LoVo (cell line): ENCODE measurements at regions not wholly inside any gene's neighbourhood (a gene's known extent, or its start where the extent isn't known, plus 50 kb on each side); places are given as distances from the start of the nearest gene placed in this dataset.
A peak's percentile ranks its signal among the peaks of the same experiment; 100 is the strongest.

ENCODE experiments used
- DNase-seq: peaks from one replicate; pipeline ENCODE4 v3.0.0-alpha.2; 2016; ENCODE audit warnings: low spot score

DNA sequence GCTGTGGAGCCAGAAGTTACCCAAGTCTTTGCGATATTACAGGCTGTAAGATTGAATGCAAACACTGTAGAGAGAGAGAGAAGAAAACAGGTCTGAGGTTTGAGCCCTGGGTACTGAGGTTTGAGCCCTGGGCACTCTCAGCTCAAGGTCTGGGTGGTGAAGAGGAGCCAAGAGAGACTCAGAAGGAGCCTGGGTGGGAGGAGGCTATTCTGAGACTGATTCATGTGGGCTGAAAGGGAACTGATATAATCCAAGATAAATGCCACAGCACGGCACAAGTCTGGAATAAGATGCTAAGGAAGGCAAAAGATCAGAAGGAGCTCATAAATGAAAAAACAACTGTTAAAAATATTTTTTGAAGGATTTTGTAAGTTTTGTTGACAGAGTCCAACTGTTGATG is 407.6 kb upstream of the HS6ST1 start:
- DNase-seq = no peak

DNA sequence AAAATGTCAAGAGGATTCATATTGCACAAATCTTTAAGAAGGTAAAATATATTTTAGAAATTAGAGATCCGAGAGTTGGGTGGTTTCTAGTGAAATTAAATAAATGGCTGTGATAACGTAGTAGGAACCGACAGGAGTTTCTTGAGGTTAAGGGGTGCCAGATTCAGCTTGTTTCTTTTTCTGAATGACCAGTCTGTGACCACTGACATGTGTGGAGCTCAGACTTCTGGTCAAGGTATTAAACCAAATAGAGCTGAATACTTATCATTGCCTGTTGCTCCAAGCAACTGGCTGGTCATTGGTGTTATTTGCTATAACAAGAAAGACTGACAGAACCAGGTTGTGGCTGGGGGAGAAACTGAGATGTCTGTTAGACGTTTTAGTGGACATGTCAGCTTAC is 408.2 kb upstream of the HS6ST1 start:
- no peak for DNase-seq

DNA sequence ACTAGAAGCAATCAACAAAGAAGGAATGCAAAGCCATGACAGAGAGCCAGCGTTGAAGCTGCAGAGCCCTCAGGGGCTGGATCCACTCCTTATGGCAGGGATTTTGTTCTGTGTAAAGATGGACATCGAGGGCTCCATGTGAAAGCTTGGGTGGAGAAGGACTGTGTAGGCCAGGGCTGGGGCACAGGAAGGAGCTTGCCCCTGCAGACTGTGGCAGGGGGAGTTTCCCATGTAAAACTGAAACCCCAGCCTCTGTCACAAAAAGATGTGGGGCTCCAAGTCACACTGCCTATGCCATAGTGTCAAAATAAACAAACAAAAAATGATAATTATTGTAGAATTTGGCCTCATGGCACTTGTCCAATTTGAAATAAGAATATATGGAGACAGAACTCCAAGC is 408.7 kb upstream of the HS6ST1 start:
- DNase-seq = no peak

DNA sequence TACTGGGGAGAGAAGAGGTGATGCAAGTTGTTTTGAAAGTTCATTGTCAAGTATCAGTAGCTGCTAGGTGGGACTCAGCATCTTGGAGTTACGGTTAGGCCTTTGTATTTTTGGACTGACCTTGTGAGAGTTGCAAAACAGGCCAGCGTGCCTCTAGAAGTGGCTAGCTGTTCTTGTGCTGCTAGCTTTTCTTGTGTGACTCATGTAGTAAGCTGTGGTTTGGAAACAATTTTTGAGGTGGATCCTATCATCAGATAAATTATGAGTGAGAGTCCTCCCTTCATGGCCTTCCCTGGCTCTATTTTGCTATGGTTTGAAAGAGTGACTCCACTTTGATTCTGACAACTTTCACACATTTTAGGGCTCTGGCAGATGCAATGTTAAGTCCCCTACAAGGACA is 409.2 kb upstream of the HS6ST1 start:
- DNase-seq = no peak

DNA sequence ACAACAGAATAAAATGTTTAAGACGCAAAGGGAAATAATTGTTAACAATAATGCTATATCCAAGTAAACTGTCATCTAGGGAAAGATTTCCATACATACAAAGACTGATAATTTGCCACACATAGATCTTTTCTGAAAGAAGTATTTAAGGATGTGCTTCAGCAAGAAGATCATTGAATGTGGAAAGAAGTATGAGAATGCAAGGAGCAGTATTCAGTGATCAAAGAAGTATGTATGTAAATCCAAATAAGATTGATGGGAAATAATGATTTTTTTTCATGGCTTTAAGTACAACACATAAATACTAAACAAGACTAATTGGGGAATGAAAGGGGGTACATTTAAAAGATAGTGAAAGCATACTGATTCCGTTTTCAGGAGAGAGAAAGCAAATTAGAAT is 410.4 kb upstream of the HS6ST1 start:
- no peak for DNase-seq

DNA sequence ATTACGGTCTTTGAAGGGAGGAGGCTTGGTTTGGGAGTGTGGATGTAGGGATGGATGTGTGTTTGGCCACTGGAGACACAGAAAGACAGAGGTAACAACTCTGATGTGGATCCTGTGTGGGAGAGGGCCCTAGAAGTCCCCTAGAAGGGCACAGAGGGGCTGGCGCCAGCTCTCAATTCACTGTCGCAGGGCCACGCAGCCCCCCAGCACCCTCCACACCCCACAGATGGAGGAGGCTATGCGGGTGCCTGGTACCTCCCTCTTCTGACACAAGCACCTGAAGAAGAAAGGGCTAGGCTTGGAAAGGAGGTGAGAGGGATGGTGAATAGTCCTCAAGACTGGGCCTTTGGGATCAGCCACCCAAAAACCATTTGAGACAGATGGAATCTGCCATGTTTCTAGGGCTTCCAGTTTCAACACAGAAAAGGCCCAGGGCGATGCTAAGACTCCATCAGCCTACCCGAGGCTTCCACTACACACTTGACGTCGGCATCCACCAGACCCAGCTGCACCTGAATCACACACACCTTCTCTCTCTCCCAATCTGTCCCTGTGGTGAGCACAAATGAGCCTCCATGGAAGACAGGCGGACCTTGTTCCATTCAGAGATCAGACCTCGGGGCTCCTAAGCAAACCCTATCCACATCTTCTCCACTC is 413.5 kb upstream of the HS6ST1 start:
- DNase-seq = no peak

DNA sequence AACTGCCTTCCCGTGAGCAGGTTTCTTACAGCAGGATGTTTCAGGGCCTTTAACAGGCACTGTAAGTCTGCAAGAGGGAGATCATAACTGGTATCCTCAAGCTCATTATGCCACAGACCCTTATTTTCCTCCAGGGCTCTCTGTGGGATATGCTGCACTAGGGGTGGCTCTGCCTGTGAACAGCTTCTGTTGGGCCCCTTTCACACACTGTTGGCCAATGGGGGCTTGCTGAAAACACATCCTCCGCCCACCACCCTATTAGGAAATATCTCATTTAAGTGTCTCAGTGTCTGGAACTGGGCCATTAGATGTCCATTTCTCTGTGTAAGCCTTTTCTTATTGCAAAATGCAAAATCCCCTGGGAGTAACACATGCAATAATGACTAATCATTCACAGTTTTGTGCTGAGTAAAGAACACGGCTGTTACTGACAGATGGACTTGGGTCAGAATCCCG is 414.3 kb upstream of the HS6ST1 start:
- no peak for DNase-seq

DNA sequence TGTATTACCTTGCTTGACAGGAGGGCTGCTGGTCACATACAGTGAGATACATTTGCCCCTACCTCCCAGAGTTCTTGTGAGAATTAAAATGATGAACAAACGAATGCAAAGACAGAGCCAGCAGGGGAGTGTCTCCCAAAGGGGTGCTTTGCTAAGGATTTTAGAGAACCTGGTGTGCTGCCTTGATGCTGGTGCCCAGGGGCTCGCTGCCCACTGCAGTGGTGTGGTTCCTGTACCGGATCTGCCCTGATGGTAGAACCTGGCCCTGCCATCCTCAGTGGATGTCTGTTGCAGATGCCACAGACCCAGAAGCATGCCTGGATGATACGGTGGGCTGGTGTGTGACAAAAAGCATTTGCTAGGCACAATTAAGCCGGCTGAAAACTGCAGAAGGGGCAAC is 414.8 kb upstream of the HS6ST1 start:
- no peak for DNase-seq

DNA sequence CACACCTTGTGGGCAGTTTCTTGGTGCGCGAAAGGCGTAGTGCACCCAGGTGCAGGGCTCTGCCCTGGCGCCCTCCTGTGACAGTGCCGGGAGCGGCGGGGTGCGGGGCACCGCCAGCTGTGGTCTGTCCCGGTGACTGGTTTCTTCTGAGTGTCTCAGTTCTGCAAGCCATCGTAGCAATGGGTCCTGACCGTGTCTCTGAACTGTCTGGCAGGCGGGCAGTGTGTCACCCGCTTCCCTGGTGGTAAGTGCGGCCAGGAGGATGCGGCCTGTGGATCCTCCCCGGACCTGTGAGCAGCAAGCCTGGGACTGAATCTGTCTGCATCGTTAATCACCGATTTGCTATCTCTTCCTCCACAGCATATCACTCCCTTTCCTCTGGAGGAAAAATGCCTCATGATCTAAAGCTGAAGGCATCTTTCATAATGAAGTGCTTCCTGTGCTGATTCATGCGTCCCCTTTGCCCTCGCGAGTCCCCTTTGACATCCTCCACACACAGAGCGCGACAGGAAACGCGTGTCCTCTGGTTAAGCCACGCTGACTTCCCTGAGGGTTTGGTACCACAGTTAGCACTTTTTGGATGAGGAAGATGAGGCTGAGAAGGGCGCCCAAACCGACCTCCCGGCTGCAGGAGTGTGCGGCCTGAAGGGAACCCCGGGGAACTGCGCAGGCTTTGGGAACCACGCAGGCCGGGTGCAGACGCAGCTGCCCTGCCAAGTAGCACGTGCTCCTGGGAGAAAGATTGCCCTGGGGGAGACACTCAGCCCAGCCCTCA is 416.0 kb upstream of the HS6ST1 start:
- no peak for DNase-seq

DNA sequence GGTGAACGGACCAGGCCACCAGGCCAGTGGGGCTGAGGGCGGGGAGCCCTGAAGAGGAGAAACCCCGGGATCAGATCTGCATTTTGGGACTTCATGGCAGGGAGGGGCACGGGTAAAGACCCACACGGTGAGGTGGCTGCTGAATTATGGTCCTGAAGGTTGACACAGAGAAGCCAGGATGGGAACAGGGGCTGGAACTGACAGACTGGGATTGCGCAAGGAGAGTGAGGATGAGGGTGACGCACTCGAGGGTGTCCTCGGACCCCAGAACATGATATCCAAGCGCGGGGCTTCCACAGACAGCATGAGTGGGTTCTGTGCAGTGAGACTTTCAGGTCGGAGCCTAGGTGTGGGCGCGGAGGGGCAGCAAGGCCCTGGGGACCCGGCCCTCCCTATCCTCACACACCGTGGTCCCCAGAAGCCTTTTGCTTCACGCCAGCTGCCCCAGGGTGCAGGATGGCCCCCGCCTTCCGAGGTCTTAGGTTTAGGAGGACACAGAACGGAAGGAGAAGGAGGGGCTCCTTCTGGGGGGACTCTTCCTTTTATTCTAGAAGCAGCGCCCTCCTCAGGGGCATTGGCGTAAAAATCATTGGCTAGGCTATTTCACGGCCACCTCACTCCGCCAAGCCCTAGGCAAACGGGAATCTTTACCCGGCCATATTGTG is 416.8 kb upstream of the HS6ST1 start:
- DNase-seq = no peak

DNA sequence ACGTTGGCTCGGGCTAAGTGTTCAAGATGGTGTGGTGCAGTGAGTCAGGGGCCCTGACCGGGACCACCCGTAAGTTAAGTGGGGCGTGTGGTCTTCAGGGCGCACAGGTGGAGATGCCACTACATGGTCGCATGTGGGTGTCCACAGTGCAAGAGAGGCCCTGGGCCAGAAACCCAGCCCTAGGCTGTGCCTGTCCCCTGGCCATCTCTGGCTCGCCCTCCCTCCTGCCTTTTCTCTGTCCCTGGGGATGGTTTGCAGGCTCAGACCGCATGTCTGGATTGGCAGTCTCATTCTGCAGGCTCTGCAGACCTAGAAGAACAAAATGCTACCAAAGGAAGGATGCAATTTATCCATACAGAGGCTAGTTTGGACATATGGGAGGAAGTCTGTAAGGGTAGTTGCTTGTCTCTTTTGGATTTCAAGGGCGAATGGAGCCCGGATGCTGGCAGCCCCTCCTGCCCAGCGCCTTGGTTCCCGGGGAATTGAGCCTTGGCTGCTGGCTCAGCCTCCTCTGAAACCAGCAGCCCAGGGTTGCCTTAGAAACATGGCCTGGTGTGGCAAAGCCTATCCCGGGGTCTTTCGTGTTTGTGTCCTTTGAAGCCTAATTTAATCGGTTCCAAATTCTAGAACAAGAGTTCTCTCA is 417.5 kb upstream of the HS6ST1 start:
- DNase-seq = no peak

DNA sequence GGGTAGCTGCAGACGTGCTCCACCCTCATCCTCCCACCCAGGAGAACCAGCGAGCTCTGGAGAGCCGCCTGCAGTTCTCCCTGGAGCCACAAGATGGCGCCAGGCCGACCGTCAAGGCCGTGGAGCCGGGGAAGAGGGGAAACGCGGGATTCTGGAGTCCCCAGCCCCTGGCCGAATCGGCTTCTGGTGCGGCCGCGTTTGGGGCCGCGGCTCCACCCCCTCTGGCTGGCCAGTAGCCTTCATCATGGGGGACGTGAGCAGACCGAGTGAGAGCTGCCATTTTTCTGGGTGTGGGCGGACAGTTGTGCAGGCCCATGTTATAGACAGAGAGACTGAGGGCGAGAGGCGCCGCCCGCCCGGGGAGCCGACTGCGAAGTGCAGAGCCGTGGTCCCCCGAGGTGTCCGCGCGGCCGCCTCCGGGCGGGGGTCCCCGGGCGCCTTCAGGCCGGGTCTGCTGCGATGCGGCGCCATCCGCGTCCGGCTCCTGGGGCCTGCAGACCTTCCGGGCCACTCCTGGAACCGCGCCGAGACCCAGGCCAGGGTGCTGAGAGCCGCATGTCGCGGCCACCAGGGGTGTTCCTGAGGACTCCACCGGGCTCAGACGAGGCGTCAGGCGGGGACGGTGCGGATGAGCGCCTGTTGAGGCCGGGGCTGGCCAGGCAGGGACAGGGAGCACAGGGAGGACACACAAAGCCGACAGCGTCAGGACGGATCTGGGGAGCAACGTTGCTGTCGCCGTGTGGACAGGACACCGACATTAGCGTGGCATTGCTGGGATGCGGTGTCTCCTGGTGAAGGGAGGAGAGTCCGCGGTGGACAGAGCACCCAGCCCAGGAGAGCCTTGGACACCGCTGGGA is 418.2 kb upstream of the HS6ST1 start:
- peak; percentile 52 for DNase-seq

DNA sequence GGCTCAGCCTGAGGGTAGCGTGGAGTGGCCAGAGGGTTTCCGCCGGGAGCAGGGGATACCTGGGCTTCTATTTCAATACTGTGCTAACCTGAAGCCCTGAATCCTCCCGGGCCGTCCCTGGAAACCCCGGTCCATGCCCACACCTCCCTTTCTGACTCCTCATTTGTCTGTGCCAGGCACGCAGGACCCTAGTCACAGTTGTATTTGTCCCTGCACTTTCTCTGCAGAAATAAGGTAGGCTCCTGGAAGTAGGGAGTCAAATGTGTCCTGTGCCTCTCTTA is 418.8 kb upstream of the HS6ST1 start:
- no peak for DNase-seq

DNA sequence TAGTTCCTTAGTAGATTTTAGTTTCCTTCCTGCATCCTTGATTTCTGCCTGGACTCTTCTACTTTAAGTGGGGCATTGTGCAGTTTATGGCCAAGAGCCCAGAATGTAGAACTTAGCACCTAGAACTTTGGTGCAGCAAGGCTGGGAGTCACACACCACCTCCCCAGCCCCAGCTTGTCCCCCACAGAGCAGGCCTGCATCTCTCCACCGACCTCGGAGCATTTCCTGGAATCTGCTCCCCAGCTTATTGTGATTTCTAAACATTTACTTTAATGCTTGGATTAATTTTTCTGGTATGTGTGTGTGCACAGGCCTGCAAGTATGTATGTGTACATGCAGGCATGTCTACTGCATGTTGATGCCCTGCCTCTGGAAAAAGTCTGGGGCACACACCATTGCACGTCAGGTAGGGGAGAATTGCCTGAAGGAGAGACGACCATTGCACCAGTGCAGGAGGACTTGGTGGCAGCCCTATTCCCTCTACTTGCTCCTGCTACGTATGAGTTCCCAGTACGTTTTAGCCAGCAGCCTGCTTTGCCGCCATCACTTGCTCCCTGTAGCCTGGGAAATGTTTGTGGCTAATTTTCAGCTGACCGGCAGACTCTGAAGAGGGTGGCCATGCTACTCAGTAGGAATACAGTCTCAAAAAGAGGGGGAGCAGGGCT is 419.9 kb upstream of the HS6ST1 start:
- DNase-seq = no peak

DNA sequence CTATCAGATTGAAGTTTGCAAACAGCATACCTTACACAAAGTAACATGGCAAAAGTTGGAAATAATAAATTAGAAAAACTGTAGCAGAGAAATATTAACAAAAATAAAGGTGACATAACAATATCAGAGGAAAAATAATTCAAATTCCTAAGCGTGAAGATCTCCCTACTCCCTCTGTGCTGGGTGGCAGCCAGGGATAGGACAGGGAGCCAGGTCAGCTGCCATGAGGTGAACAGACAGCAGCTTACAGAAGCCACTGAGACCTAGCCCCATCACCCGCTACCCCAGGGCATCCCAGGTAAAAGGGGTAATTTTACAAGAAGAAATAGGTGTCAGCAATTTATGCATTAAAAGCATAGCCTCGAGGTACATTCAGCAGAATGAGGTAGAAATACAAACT is 423.8 kb upstream of the HS6ST1 start:
- no peak for DNase-seq

DNA sequence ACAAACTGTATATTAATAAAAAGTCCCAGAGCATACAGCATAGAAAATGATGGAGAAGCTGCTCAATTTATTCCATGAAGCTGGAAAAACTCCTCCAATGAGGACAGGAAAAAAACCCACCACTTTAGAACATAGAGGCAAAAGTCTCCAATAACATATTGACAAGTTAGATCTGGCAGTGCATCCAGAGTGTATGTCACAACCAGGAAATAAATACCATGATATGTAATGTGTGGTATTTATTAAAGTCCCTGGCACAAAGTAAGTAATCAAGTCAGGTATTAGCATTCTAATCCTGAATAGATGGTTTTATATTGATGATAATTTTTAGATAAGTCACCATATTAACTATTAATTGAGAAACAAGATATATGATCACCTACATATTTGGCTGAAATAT is 427.3 kb upstream of the HS6ST1 start:
- DNase-seq = no peak

DNA sequence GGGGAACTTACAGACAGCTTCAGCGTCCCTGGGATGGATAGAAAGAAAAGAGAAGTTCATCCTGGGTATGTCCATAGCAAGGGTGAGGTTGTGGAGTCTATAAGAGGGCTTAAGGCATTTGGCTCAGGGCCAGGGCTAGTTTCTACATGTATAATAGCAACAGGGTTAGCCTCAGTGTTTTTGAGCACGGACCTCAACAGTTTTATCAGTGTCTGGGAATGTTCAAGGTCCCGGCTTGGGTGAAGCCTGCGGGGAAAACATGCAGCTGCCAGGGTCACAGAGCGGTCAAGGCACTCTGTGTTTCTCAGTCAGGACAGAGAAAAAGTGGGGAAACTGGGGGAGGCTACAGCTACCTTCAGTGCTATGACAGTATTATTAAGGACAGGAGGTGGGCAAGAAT is 427.7 kb upstream of the HS6ST1 start:
- DNase-seq = no peak

DNA sequence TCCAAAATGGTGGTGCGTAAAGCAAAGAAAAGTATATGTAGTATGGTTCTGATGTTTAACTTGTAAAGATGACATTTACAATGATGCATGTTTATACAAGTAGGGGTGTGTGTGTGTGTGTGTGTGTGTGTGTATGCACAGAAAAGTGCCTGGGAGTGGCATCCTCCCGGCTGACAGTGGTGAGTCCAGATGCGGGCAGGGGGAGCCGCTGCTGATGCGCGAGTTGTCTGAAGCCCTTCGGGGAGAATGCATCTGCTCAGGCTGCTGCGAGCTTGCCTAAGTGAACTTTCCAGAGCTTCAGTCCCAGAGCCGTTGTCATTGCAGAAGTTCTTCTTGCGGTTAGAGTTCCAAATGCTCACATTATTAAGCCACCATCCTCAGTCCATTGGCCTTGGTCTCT is 429.7 kb upstream of the HS6ST1 start:
- DNase-seq = no peak

DNA sequence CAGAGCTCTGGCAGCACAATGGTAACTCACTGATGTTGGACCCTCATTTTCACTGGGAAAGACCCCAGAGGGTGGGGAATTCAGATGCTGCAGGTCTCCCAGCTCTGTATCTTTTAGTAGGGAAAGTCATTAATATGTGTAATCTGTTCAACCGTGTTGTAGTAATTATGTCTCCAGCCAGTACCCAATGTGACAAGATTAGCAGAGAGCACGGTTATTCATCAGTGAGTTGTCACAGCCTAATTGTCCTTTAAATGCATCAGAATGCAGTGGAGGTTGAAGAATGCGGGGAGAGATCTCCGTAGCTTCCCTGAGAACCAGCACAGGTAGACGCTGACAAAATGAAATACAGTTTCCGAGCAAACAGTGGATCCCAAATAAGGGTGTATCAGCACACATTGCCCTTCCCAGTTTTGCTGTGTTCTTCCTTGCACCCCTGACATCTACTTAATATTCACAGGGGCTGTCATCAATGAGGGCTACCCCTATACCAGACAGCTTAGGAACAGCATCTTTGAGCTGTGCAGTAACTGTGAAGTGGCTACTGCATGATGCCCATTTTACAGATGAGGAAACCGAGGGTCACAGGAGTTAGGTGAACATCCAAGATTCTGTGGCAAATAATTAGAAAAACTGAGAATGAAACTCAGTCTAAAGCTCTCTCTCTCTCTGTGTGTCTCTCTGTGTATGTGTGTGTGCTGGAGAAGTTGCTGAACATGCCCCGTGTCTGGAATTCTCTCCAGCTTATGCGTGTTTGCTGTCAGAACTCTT is 430.4 kb upstream of the HS6ST1 start:
- no peak for DNase-seq

DNA sequence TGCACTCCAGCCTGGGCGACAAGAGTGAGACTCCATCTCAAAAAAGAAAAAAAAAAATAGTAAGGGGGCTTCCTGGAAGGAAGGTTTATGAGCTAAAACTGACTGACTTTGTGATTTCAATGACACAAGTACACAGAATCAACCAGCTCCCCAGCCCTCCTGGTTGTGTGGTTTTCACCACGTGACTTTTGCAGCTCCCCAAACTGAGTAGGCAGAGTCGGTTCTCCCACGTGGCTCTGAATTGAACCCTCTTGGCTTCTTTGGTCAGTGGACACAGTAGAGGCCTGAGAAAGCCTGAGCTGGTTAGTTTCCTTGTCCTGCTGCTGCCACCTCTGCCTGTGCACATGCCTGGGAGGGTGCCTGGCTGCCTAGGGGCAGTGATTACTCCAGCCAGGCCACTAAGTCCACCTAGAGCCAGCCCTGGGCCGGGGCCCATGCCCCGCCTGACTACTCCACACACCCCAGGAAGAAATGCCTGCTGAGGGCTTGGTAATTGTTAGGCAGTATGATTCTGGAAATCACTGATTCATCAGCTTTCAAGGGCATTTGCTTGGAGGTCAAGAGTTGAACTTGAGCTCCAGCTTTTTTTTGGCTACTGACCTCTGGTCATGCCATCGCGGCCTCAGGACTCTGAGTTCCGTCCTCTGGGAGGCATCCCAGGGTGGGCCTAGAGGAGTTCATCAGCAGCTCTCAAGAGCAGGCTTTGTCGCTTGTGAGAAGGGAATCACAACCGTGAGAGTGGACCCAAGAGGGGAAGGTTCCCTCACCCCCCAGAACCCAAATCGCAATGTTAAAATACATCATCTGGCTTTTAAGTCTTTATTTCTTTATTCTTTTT is 431.9 kb upstream of the HS6ST1 start:
- no peak for DNase-seq
